Smooth muscle cell (in vitro differentiated cells): ENCODE measurements at regions not wholly inside any gene's neighbourhood (a gene's known extent, or its start where the extent isn't known, plus 50 kb on each side); places are given as distances from the start of the nearest gene placed in this dataset.

Experiments used
- DNase-seq: peaks from one replicate; lab custom pipeline; 2025; ENCODE audit not compliant: unreplicated experiment; lab: John Stamatoyannopoulos, UW
- H2AFZ ChIP-seq: fragments of 200-600 bp; sonication (generic); 2 replicates; pipeline ENCODE4 v1.6.0; 2016; ENCODE audit warnings: antibody characterized with exemption, low read depth, mild to moderate bottlenecking
- H3F3A ChIP-seq: fragments of 200-600 bp; sonication (generic); 2 replicates; pipeline ENCODE4 v1.6.0; 2017; ENCODE audit warnings: antibody characterized with exemption, low read depth
- H3K27ac ChIP-seq: fragments of 200-600 bp; sonication (generic); 2 replicates; pipeline ENCODE4 v1.5.1; 2016; ENCODE audit warnings: low read depth, mild to moderate bottlenecking
- H3K27me3 ChIP-seq: fragments of 200-600 bp; sonication (generic); 2 replicates; pipeline ENCODE4 v1.6.1; 2016; ENCODE audit warnings: low read depth, mild to moderate bottlenecking
- H3K36me3 ChIP-seq: fragments of 200-600 bp; sonication (generic); 2 replicates; pipeline ENCODE4 v1.5.1; 2016; ENCODE audit warnings: low read depth
- H3K4me1 ChIP-seq: fragments of 200-600 bp; sonication (generic); 2 replicates; pipeline ENCODE4 v1.5.1; 2016; ENCODE audit warnings: low read depth
- H3K4me2 ChIP-seq: fragments of 200-600 bp; sonication (generic); 2 replicates; pipeline ENCODE4 v1.6.0; 2016; ENCODE audit warnings: mild to moderate bottlenecking
- H3K4me3 ChIP-seq: fragments of 200-600 bp; sonication (generic); 2 replicates; pipeline ENCODE4 v1.5.1; 2016; ENCODE audit warnings: mild to moderate bottlenecking
- H3K79me2 ChIP-seq: fragments of 200-600 bp; sonication (generic); 2 replicates; pipeline ENCODE4 v1.6.0; 2016; ENCODE audit warnings: low read depth, mild to moderate bottlenecking
- H3K9ac ChIP-seq: fragments of 200-600 bp; sonication (generic); 2 replicates; pipeline ENCODE4 v1.6.0; 2016; ENCODE audit warnings: low read depth
- H3K9me3 ChIP-seq: fragments of 200-600 bp; sonication (generic); replicated peaks from 2 replicates; pipeline ENCODE4 v1.5.1; 2016; ENCODE audit warnings: low read depth
- H4K20me1 ChIP-seq: fragments of 200-600 bp; sonication (generic); 2 replicates; pipeline ENCODE4 v1.6.0; 2016; ENCODE audit warnings: low read depth
- CTCF ChIP-seq: fragments of 200-600 bp; sonication (generic); IDR thresholded peaks from 2 replicates; pipeline ENCODE4 v1.5.1; 2017; ENCODE audit warnings: borderline replicate concordance, mild to moderate bottlenecking, antibody characterized with exemption; ENCODE audit not compliant: insufficient read depth, poor library complexity, severe bottlenecking
- WGBS: methylation state at CpG from one replicate; pipeline ENCODE4 v1.1.7; 2016; ENCODE audit warnings: low lambda C conversion rate; 5-methylcytosine and 5-hydroxymethylcytosine counted together

GRCh38 chr18:1976484-1976883, 594.8 kb downstream of the METTL4 start:
- Histone ChIP-seq H3K27me3 (no peaks in the 10 kb centered on the region), H3K27ac (no peak overlapping the region), H3K36me3 (no peaks in the 10 kb centered on the region), H4K20me1 (no peaks in the 10 kb centered on the region), H3K4me2 (no peak overlapping the region), H3F3A (no peaks in the 10 kb centered on the region), H3K79me2 (no peaks in the 10 kb centered on the region), H3K4me1 (no peaks in the 10 kb centered on the region), H3K9me3 (no peaks in the 10 kb centered on the region), H3K9ac (no peak overlapping the region), H3K4me3 (no peak overlapping the region), H2AFZ (no peak overlapping the region)
- 39% methylated on average over 6 of the region's 6 CpGs for WGBS
- DNase-seq = no peak
- no peak for TF ChIP-seq CTCF

GRCh38 chr18:1982056-1982455, 589.2 kb downstream of the METTL4 start:
- Histone ChIP-seq H3K4me3 (no peak overlapping the region), H3K36me3 (no peaks in the 10 kb centered on the region), H3K27ac (no peak overlapping the region), H3K4me1 (no peaks in the 10 kb centered on the region), H3K27me3 (no peaks in the 10 kb centered on the region), H4K20me1 (no peaks in the 10 kb centered on the region), H3K9me3 (no peaks in the 10 kb centered on the region), H3F3A (no peaks in the 10 kb centered on the region), H3K9ac (no peak overlapping the region), H3K4me2 (no peak overlapping the region), H2AFZ (no peak overlapping the region), H3K79me2 (no peaks in the 10 kb centered on the region)
- 91% methylated on average over 2 of the region's 2 CpGs for WGBS
- no peak for TF ChIP-seq CTCF
- DNase-seq = no peak

- H3K27me3 ChIP-seq = no peaks in the 10 kb centered on the region
- WGBS = 52% methylated on average over 3 of the region's 3 CpGs
- no peak overlapping the region for H3K4me3 ChIP-seq
- H3K36me3 ChIP-seq = no peaks in the 10 kb centered on the region
- no peak for TF ChIP-seq CTCF
- H3K4me1 ChIP-seq = no peaks in the 10 kb centered on the region
- H3K9ac ChIP-seq = no peak overlapping the region
- no peak overlapping the region for H2AFZ ChIP-seq
- H3K4me2 ChIP-seq = no peak overlapping the region
- no peaks in the 10 kb centered on the region for H3K79me2 ChIP-seq
- no peak for DNase-seq
- no peaks in the 10 kb centered on the region for H4K20me1 ChIP-seq
- H3F3A ChIP-seq = no peaks in the 10 kb centered on the region
- no peak overlapping the region for H3K27ac ChIP-seq
- no peaks in the 10 kb centered on the region for H3K9me3 ChIP-seq
Observed at GRCh38 chr18:1983746-1984515, 587.4 kb downstream of the METTL4 start.

DNA sequence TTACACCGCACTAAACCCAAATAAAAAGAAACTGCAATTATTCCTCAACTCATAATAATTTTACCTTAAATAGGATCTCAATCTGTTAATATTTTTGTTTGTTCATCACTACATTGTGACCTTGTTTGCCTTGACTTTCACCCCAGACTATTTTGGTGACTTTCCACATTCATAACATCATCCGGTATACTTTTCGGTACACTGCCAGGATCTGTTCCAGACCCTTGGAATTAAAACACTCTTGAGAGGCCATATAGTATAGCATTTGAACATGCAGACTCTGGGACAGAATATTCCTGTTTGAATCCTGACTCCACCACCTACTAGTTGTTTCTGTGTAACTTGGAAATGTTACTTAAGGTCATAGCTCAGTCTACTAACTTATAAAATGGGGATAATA, 577.4 kb downstream of the METTL4 start:
- H2AFZ ChIP-seq = no peak overlapping the region
- no peak overlapping the region for H3K27ac ChIP-seq
- no peak overlapping the region for H3K4me3 ChIP-seq
- no peak overlapping the region for H3K9ac ChIP-seq
- H3K36me3 ChIP-seq = no peaks in the 10 kb centered on the region
- H4K20me1 ChIP-seq = no peaks in the 10 kb centered on the region
- H3K4me2 ChIP-seq = no peak overlapping the region
- no peaks in the 10 kb centered on the region for H3K27me3 ChIP-seq
- no peaks in the 10 kb centered on the region for H3K79me2 ChIP-seq
- no peaks in the 10 kb centered on the region for H3K4me1 ChIP-seq
- H3F3A ChIP-seq = no peaks in the 10 kb centered on the region
- no peak for DNase-seq
- H3K9me3 ChIP-seq = no peaks in the 10 kb centered on the region
- over 99% methylated on average over 3 of the region's 3 CpGs for WGBS
- TF ChIP-seq CTCF = no peak
